Mesothelial cell of epicardium (in vitro differentiated cells): ENCODE measurements at regions not wholly inside any gene's neighbourhood (a gene's known extent, or its start where the extent isn't known, plus 50 kb on each side); places are given as distances from the start of the nearest gene placed in this dataset.

ENCODE experiments used
- DNase-seq, 2 experiments: peaks; one replicate each; pipeline ENCODE4 v3.0.0; 2021; ENCODE audit warnings: low spot score in 2 of 2; ENCODE audit not compliant: unreplicated experiment in 2 of 2
- H3K27ac Mint-ChIP-seq: 2 replicates; pipeline ENCODE4 v1.8.0; 2021; ENCODE audit warnings: mixed read lengths
- H3K27me3 Mint-ChIP-seq: 2 replicates; pipeline ENCODE4 v1.8.0; 2021; ENCODE audit warnings: low read depth, mixed read lengths
- H3K36me3 Mint-ChIP-seq: 2 replicates; pipeline ENCODE4 v1.8.0; 2021; ENCODE audit warnings: mixed read lengths
- H3K4me1 Mint-ChIP-seq: 2 replicates; pipeline ENCODE4 v1.8.0; 2021; ENCODE audit warnings: mixed read lengths
- H3K4me3 Mint-ChIP-seq: 2 replicates; pipeline ENCODE4 v1.8.0; 2021; ENCODE audit warnings: mild to moderate bottlenecking, moderate library complexity, mixed read lengths
- H3K9me3 Mint-ChIP-seq: 2 replicates; pipeline ENCODE4 v1.8.0; 2021; ENCODE audit warnings: mixed read lengths
- TF ChIP-seq, protein P1 (sequence below): fragments of 200-600 bp; sonication (generic); IDR thresholded peaks from one replicate; pipeline ENCODE4 v1.5.0; 2021; ENCODE audit warnings: antibody characterized with exemption; ENCODE audit not compliant: unreplicated experiment

GRCh38 chr1:218611916-218612585 lies 266.9 kb downstream of the TGFB2 start:
- Mint-ChIP-seq H3K27ac (no peak overlapping the region), H3K4me1 (no peaks in the 10 kb centered on the region)

DNA sequence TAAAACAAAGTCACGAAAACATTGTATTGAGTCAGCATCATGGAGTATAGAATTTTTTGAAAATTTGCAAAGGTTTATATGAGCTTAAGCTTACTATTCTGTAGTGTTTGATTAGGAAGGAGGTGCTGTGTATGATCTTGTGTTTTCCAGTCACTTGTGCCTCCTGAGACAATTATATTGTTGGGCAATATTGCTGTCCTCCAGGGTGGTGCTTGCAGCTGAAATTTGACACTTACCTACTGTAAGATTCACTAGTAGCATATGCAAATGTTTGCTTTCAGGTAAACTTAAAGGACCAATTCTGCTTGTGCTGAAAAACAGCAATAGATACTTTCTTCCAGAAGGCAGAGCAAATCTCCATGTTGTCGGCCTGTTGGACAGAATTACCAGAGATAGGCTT lies 268.0 kb downstream of the TGFB2 start:
- Mint-ChIP-seq H3K4me1 (no peaks in the 10 kb centered on the region), H3K9me3 (peaks cover 31% of the 10 kb centered on the region), H3K27ac (no peak overlapping the region), H3K4me3 (no peak overlapping the region), H3K36me3 (peaks cover 4% of the 10 kb centered on the region), H3K27me3 (no peaks in the 10 kb centered on the region)
- TF ChIP-seq, protein P1, sequence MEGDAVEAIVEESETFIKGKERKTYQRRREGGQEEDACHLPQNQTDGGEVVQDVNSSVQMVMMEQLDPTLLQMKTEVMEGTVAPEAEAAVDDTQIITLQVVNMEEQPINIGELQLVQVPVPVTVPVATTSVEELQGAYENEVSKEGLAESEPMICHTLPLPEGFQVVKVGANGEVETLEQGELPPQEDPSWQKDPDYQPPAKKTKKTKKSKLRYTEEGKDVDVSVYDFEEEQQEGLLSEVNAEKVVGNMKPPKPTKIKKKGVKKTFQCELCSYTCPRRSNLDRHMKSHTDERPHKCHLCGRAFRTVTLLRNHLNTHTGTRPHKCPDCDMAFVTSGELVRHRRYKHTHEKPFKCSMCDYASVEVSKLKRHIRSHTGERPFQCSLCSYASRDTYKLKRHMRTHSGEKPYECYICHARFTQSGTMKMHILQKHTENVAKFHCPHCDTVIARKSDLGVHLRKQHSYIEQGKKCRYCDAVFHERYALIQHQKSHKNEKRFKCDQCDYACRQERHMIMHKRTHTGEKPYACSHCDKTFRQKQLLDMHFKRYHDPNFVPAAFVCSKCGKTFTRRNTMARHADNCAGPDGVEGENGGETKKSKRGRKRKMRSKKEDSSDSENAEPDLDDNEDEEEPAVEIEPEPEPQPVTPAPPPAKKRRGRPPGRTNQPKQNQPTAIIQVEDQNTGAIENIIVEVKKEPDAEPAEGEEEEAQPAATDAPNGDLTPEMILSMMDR, result no peak
- no peak for DNase-seq

More at GRCh38 chr1:218611916-218612585, 266.9 kb downstream of the TGFB2 start:
- peaks cover 37% of the 10 kb centered on the region for H3K9me3 Mint-ChIP-seq
- no peaks in the 10 kb centered on the region for H3K27me3 Mint-ChIP-seq
- no peak for DNase-seq
- peaks cover 6% of the 10 kb centered on the region for H3K36me3 Mint-ChIP-seq
- TF ChIP-seq, protein P1, result no peak
- H3K4me3 Mint-ChIP-seq, result no peak overlapping the region

- H3K27ac Mint-ChIP-seq, result no peak overlapping the region
- no peak for DNase-seq
- H3K4me3 Mint-ChIP-seq, result no peak overlapping the region
- no peaks in the 10 kb centered on the region for H3K36me3 Mint-ChIP-seq
- TF ChIP-seq, protein P1, result no peak
- peaks cover 2% of the 10 kb centered on the region for H3K4me1 Mint-ChIP-seq
- no peaks in the 10 kb centered on the region for H3K27me3 Mint-ChIP-seq
- H3K9me3 Mint-ChIP-seq, result peaks cover 22% of the 10 kb centered on the region
These were observed 268.9 kb downstream of the TGFB2 start for GRCh38 chr1:218614031-218614430.

DNA sequence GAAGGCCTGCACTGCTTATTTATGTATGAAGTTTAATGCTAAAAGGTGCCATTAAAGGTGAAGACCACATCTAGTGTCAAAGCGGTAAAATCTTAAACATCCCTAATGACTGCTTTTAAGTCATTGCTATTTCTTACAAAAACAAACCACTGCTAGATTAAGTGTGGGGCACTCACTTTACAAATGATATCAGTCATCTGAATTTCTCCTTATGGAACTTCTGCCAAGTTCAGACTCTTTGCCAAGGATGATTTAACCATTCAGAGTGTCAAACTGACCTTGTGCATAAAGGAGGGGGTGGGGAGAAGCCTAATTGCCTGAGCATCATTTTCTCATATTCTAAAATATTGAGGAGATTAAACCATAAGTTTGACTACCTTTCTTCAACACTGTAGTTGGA lies 271.5 kb downstream of the TGFB2 start:
- TF ChIP-seq, protein P1, result no peak
- peaks cover 16% of the 10 kb centered on the region for H3K9me3 Mint-ChIP-seq
- DNase-seq, result no peak
- peaks cover 2% of the 10 kb centered on the region for H3K4me1 Mint-ChIP-seq
- no peaks in the 10 kb centered on the region for H3K36me3 Mint-ChIP-seq
- H3K4me3 Mint-ChIP-seq, result no peak overlapping the region
- H3K27ac Mint-ChIP-seq, result no peak overlapping the region
- no peaks in the 10 kb centered on the region for H3K27me3 Mint-ChIP-seq

DNA sequence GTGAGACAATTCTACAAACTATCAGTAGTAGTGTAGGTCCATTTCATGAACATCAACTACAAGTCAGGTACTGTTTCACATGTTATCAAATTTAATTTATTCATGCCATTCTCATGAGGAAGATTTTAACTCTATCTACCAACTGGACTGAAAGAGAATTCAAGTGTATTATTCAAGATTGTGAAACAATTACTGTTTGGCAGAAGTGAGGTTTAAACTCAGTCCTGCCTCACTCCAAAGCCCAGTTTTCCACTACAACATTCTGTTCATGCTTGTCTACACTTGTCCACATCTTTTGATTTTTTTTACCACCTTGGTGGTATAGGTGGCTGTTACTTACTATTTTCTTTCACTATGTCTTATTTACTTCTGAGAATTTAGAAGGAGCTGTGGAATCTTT lies 272.9 kb downstream of the TGFB2 start:
- TF ChIP-seq, protein P1, result no peak
- no peak for DNase-seq
- H3K9me3 Mint-ChIP-seq, result peaks cover 16% of the 10 kb centered on the region
- H3K4me3 Mint-ChIP-seq, result no peak overlapping the region
- no peaks in the 10 kb centered on the region for H3K27me3 Mint-ChIP-seq
- H3K27ac Mint-ChIP-seq, result no peak overlapping the region
- H3K4me1 Mint-ChIP-seq, result peaks cover 2% of the 10 kb centered on the region
- no peaks in the 10 kb centered on the region for H3K36me3 Mint-ChIP-seq
